GM06990 (cell line): ENCODE measurements at regions not wholly inside any gene's neighbourhood (a gene's known extent, or its start where the extent isn't known, plus 50 kb on each side); places are given as distances from the start of the nearest gene placed in this dataset.

Experiments used
- DNase-seq: peaks from one replicate; pipeline ENCODE4 v3.0.0-alpha.2; 2011; ENCODE audit not compliant: insufficient read length; ENCODE audit errors: extremely low read depth
- H3K27me3 ChIP-seq: replicated peaks from 2 replicates; pipeline ENCODE4 v1.6.0; 2011; ENCODE audit warnings: low read length; ENCODE audit not compliant: control insufficient read depth, insufficient read depth
- H3K36me3 ChIP-seq: 2 replicates; pipeline ENCODE4 v1.5.1; 2011; ENCODE audit warnings: low read length; ENCODE audit not compliant: control insufficient read depth, insufficient read depth
- H3K4me3 ChIP-seq: replicated peaks from 2 replicates; pipeline ENCODE4 v1.5.1; 2011; ENCODE audit warnings: low read depth, mild to moderate bottlenecking, control low read depth, low read length
- CTCF ChIP-seq: IDR thresholded peaks from 2 replicates; pipeline ENCODE4 v1.5.1; 2011; ENCODE audit warnings: low read length, control low read depth, mild to moderate bottlenecking, inconsistent platforms; ENCODE audit not compliant: insufficient read depth, poor library complexity, severe bottlenecking

- TF ChIP-seq CTCF: no peak
- no peaks in the 10 kb centered on the region; the same call in 1 of the 2 replicates for H3K27me3 ChIP-seq
- H3K36me3 ChIP-seq: no peaks in the 10 kb centered on the region
- DNase-seq: no peak
- H3K4me3 ChIP-seq: no peak overlapping the region
Observed at GRCh38 chr10:43961523-43962345, 313.1 kb upstream of the ZNF32 start.

GRCh38 chr10:43960981-43961380, 312.3 kb upstream of the ZNF32 start:
- no peak for DNase-seq
- TF ChIP-seq CTCF: no peak
- Histone ChIP-seq H3K36me3 (no peaks in the 10 kb centered on the region), H3K4me3 (no peak overlapping the region), H3K27me3 (no peaks in the 10 kb centered on the region; the same call in 1 of the 2 replicates)

- Histone ChIP-seq H3K36me3 (no peaks in the 10 kb centered on the region), H3K27me3 (no peaks in the 10 kb centered on the region; the same call in 1 of the 2 replicates), H3K4me3 (no peak overlapping the region)
- no peak for TF ChIP-seq CTCF
- DNase-seq: no peak
Observed at GRCh38 chr10:43960477-43960876, 311.8 kb upstream of the ZNF32 start.

GRCh38 chr10:43960135-43960415, 311.4 kb upstream of the ZNF32 start:
- Histone ChIP-seq H3K36me3 (no peaks in the 10 kb centered on the region), H3K4me3 (no peak overlapping the region), H3K27me3 (no peaks in the 10 kb centered on the region; the same call in 1 of the 2 replicates)
- no peak for TF ChIP-seq CTCF
- DNase-seq: no peak

- no peaks in the 10 kb centered on the region for H3K36me3 ChIP-seq
- H3K27me3 ChIP-seq: no peaks in the 10 kb centered on the region; the same call in 1 of the 2 replicates
- no peak for DNase-seq
- no peak for TF ChIP-seq CTCF
- H3K4me3 ChIP-seq: no peak overlapping the region
Observed at GRCh38 chr10:43959364-43960134, 310.9 kb upstream of the ZNF32 start.
